HepG2 (cell line): ENCODE measurements at regions not wholly inside any gene's neighbourhood (a gene's known extent, or its start where the extent isn't known, plus 50 kb on each side); places are given as distances from the start of the nearest gene placed in this dataset.

ENCODE experiments used
- ATAC-seq: fragments of 200-7000 bp; cut with Tn5 transposase; 3 replicates; pipeline ENCODE4 v1.9.1; 2020; ENCODE audit warnings: mild to moderate bottlenecking, moderate library complexity
- BruUV-seq: library from RNA; stranded (reverse); fragments of 400-500 nt; replicated peaks from 2 replicates; lab custom pipeline; 2021; lab: Mats Ljungman, UMichigan
- CTCF ChIA-PET: fragments of 300-600 bp; formaldehyde crosslinking; extraction: SDS; loops from one replicate; lab custom pipeline; 2021; ENCODE audit warnings: low total read pairs, inconsistent platforms, low intra/inter-chr PET ratio; lab: Yijun Ruan, JAX
- POLR2A ChIA-PET: fragments of 350-600 bp; sonication (Branson Sonifier 250); formaldehyde crosslinking; loops from one replicate; lab custom pipeline; 2020; ENCODE audit warnings: antibody characterized with exemption, inconsistent platforms; lab: Yijun Ruan, JAX
- DNase-seq: peaks from one replicate; pipeline ENCODE4 v3.0.0-alpha.2; 2015; ENCODE audit warnings: low spot score
- FAIRE-seq: peaks from 3 replicates; lab custom pipeline; 2011; peaks lifted over from hg19 to GRCh38; lab: Jason Lieb, UNC
- H2AFZ ChIP-seq: one replicate; pipeline ENCODE4 v1.6.1; 2011; ENCODE audit warnings: low read length, inconsistent platforms
- H3K27ac ChIP-seq: fragments of 300-600 bp; 3 replicates; pipeline ENCODE4 v1.8.0; 2011; ENCODE audit warnings: mixed run types, mild to moderate bottlenecking, mixed read lengths, low read length, inconsistent platforms; ENCODE audit not compliant: insufficient read depth; ENCODE audit errors: extremely low read length
- H3K27me3 ChIP-seq, 2 experiments: fragments of 200-600 bp in 1 of 2; 2 replicates in 1 of 2; 3 replicates in 1 of 2; pipeline versions ENCODE4 v1.6.0 to v1.8.0; 2011; ENCODE audit warnings: low read length in 2 of 2, mild to moderate bottlenecking in 2 of 2, moderate library complexity in 2 of 2, inconsistent platforms in 1 of 2; ENCODE audit not compliant: insufficient read depth in 2 of 2, control insufficient read depth in 1 of 2
- H3K36me3 ChIP-seq, 2 experiments: fragments of 200-600 bp in 1 of 2; replicated peaks in 1 of 2; 2 replicates in 1 of 2; 3 replicates in 1 of 2; pipeline versions ENCODE4 v1.5.1 to v1.8.0; 2011; ENCODE audit warnings: low read length in 2 of 2, inconsistent platforms in 1 of 2; ENCODE audit not compliant: insufficient read depth in 2 of 2, control insufficient read depth in 1 of 2
- H3K4me1 ChIP-seq: 2 replicates; pipeline ENCODE4 v1.5.1; 2012; ENCODE audit warnings: low read length, inconsistent platforms; ENCODE audit not compliant: insufficient read depth
- H3K4me2 ChIP-seq: 2 replicates; pipeline ENCODE4 v1.6.0; 2011; ENCODE audit warnings: low read depth, low read length, inconsistent platforms
- H3K4me3 ChIP-seq, 3 experiments: fragments of 200-600 bp in 1 of 3; sonication (generic), shearing (Covaris generic) in 1 of 3; replicated peaks in 1 of 3; 2 replicates each; pipeline ENCODE4 v1.5.1; 2011 to 2016; ENCODE audit warnings: low read length in 3 of 3, inconsistent platforms in 2 of 3, low read depth in 2 of 3, mild to moderate bottlenecking in 2 of 3, control low read depth in 1 of 3, mixed read lengths in 1 of 3; ENCODE audit not compliant: insufficient read depth in 1 of 3
- H3K79me2 ChIP-seq: one replicate; pipeline ENCODE4 v1.6.1; 2011; ENCODE audit warnings: low read length, inconsistent platforms; ENCODE audit not compliant: insufficient read depth
- H3K9ac ChIP-seq: 2 replicates; pipeline ENCODE4 v1.6.0; 2011; ENCODE audit warnings: mild to moderate bottlenecking, low read depth, low read length, inconsistent platforms; ENCODE audit not compliant: insufficient read depth
- H3K9me3 ChIP-seq: 2 replicates; pipeline ENCODE4 v1.5.1; 2012; ENCODE audit warnings: mild to moderate bottlenecking, low read length
- H4K20me1 ChIP-seq: 2 replicates; pipeline ENCODE4 v1.6.0; 2011; ENCODE audit warnings: inconsistent platforms, mild to moderate bottlenecking, low read length, moderate library complexity; ENCODE audit not compliant: insufficient read depth
- MAFK ChIP-seq, 2 experiments: IDR thresholded peaks in 1 of 2; conservative IDR thresholded peaks in 1 of 2; 2 replicates each; pipeline ENCODE4 v1.6.1; 2011; ENCODE audit warnings: improper control_type of control experiment in 2 of 2, low read length in 2 of 2
- SMARCC2 ChIP-seq: fragments of 450-650 bp; IDR thresholded peaks from 2 replicates; pipeline ENCODE4 v1.6.1; 2017; ENCODE audit warnings: antibody characterized with exemption, mild to moderate bottlenecking
- WGBS: methylation state at CpG from one replicate; pipeline ENCODE4 v1.1.6; 2017; ENCODE audit warnings: low lambda C conversion rate; 5-methylcytosine and 5-hydroxymethylcytosine counted together
- in situ Hi-C: cut with HindIII; loops from 2 replicates; pipeline ENCODE4 v1.10.0; 2017; ENCODE audit warnings: low pct_unique_long_range_greater_than_20kb; ENCODE audit not compliant: extremely low pct_ligation_motif_present
- intact Hi-C: fragments of 100-400 bp; cut with micrococcal nuclease; formaldehyde crosslinking; loops from one replicate; pipeline ENCODE4 v1.10.0; 2022; ENCODE audit not compliant: unreplicated experiment
- TF ChIP-seq, protein P1 (sequence below): sonication (generic); formaldehyde crosslinking; IDR thresholded peaks from 2 replicates; pipeline ENCODE4 v1.5.1; 2020; ENCODE audit warnings: mild to moderate bottlenecking, missing genetic modification reagents
- TF ChIP-seq, protein P2 (sequence below): sonication (generic); formaldehyde crosslinking; IDR thresholded peaks from 2 replicates; pipeline ENCODE4 v1.8.0; 2022; ENCODE audit warnings: mild to moderate bottlenecking, missing genetic modification reagents, borderline replicate concordance
- TF ChIP-seq, protein P3 (sequence below): sonication (generic); formaldehyde crosslinking; IDR thresholded peaks from 2 replicates; pipeline ENCODE4 v1.4.0; 2020; ENCODE audit warnings: missing genetic modification reagents, mild to moderate bottlenecking, borderline replicate concordance
- TF ChIP-seq, protein P4 (sequence below): sonication (generic); formaldehyde crosslinking; IDR thresholded peaks from 2 replicates; pipeline ENCODE4 v1.5.0; 2020; ENCODE audit warnings: mild to moderate bottlenecking, missing genetic modification reagents, borderline replicate concordance

DNA sequence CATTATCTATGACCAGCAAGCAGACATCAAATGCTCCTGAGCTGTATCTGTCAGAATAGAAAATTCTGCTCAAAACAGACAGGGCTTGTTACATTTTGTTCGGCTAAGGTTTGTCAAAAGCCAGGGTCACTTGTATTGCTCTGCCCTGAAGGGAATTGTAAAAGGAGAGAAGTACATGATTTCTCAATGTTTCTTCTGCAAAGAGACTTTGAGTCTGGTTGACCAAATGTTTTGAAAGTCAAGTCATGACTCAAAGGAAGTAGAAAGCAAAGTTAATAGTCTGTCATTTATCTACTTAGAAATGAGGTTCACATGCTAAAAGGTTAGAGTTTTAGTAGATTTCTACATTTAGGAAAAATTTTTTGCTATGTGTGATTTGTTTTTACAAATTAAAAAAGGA lies 1624.1 kb upstream of the ZEB2 start (continued):
- TF ChIP-seq, protein P1, sequence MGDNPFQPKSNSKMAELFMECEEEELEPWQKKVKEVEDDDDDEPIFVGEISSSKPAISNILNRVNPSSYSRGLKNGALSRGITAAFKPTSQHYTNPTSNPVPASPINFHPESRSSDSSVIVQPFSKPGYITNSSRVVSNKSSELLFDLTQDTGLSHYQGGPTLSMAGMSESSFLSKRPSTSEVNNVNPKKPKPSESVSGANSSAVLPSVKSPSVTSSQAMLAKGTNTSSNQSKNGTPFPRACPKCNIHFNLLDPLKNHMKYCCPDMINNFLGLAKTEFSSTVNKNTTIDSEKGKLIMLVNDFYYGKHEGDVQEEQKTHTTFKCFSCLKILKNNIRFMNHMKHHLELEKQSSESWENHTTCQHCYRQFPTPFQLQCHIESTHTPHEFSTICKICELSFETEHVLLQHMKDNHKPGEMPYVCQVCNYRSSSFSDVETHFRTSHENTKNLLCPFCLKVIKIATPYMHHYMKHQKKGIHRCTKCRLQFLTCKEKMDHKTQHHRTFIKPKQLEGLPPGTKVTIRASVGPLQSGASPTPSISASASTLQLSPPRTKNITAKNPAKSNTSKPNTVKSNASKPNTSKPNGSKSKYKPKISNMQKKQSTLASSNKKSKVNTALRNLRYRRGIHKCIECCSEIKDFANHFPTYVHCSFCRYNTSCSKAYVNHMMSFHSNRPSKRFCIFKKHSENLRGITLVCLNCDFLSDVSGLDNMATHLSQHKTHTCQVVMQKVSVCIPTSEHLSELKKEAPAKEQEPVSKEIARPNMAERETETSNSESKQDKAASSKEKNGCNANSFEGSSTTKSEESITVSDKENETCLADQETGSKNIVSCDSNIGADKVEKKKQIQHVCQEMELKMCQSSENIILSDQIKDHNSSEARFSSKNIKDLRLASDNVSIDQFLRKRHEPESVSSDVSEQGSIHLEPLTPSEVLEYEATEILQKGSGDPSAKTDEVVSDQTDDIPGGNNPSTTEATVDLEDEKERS (CRISPR knock-in tag), result no peak
- TF ChIP-seq, protein P2, sequence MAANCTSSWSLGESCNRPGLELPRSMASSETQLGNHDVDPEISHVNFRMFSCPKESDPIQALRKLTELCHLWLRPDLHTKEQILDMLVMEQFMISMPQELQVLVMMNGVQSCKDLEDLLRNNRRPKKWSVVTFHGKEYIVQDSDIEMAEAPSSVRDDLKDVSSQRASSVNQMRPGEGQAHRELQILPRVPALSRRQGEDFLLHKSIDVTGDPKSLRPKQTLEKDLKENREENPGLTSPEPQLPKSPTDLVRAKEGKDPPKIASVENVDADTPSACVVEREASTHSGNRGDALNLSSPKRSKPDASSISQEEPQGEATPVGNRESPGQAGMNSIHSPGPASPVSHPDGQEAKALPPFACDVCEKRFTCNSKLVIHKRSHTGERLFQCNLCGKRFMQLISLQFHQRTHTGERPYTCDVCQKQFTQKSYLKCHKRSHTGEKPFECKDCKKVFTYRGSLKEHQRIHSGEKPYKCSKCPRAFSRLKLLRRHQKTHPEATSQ (CRISPR knock-in tag), result no peak
- TF ChIP-seq SMARCC2, result no peak
- TF ChIP-seq, all 625 proteins: peak for 0

DNA sequence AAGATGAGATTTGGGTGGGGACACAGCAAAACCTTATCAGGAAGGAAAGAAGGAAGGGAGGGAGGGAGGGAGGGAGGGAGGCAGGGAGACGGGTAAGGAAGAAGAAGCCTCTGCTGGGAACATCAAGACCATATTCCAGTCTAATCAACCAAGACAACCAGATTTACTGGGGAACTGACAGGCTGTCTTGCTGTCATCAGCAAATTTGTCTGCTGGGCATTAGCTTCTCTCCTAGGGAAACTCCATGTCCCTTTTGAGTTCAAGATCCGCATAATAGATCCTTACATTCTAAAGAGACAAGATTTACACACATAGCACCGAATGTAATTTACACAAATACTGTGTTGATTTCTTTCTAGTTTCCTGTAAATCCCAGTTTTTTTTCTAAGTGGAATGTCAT lies 1618.9 kb upstream of the ZEB2 start:
- H3K36me3 ChIP-seq, result no peaks in the 10 kb centered on the region
- no peaks in the 10 kb centered on the region for H3K79me2 ChIP-seq
- intact Hi-C loops (no loop called here), in situ Hi-C loops (no loop called here)
- H3K4me2 ChIP-seq, result no peak overlapping the region
- DNase-seq (no peak), FAIRE-seq (no peak), ATAC-seq (no peak)
- H3K4me1 ChIP-seq, result no peaks in the 10 kb centered on the region
- 28% methylated on average over 3 of the region's 3 CpGs for WGBS
- CTCF ChIA-PET, result no interaction called here
- no peaks in the 10 kb centered on the region for H3K9me3 ChIP-seq
- POLR2A ChIA-PET, result no interaction called here
- H3K9ac ChIP-seq, result no peak overlapping the region
- no peak overlapping the region for H2AFZ ChIP-seq
- H3K27me3 ChIP-seq, result no peaks in the 10 kb centered on the region
- no peaks in the 10 kb centered on the region for H4K20me1 ChIP-seq
- no peak overlapping the region for H3K4me3 ChIP-seq
- no peak overlapping the region for H3K27ac ChIP-seq
- BruUV-seq, result no TSS peak
- TF ChIP-seq, protein P3, sequence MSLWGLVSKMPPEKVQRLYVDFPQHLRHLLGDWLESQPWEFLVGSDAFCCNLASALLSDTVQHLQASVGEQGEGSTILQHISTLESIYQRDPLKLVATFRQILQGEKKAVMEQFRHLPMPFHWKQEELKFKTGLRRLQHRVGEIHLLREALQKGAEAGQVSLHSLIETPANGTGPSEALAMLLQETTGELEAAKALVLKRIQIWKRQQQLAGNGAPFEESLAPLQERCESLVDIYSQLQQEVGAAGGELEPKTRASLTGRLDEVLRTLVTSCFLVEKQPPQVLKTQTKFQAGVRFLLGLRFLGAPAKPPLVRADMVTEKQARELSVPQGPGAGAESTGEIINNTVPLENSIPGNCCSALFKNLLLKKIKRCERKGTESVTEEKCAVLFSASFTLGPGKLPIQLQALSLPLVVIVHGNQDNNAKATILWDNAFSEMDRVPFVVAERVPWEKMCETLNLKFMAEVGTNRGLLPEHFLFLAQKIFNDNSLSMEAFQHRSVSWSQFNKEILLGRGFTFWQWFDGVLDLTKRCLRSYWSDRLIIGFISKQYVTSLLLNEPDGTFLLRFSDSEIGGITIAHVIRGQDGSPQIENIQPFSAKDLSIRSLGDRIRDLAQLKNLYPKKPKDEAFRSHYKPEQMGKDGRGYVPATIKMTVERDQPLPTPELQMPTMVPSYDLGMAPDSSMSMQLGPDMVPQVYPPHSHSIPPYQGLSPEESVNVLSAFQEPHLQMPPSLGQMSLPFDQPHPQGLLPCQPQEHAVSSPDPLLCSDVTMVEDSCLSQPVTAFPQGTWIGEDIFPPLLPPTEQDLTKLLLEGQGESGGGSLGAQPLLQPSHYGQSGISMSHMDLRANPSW (CRISPR knock-in tag), result no peak
- TF ChIP-seq, protein P4, sequence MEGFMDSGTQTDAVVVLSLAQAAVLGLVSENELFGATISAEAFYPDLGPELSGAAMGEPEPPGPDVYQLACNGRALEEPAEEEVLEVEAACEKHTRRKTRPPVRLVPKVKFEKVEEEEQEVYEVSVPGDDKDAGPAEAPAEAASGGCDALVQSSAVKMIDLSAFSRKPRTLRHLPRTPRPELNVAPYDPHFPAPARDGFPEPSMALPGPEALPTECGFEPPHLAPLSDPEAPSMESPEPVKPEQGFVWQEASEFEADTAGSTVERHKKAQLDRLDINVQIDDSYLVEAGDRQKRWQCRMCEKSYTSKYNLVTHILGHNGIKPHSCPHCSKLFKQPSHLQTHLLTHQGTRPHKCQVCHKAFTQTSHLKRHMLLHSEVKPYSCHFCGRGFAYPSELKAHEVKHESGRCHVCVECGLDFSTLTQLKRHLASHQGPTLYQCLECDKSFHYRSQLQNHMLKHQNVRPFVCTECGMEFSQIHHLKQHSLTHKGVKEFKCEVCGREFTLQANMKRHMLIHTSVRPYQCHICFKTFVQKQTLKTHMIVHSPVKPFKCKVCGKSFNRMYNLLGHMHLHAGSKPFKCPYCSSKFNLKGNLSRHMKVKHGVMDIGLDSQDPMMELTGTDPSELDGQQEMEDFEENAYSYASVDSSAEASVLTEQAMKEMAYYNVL, result no peak
- peak; percentile 60 to 72 for TF ChIP-seq MAFK (conservative IDR thresholded peaks at IDR 0.05 in 1 of 2, IDR thresholded peaks at IDR 0.05 in 1 of 2; ENCODE audit: low read length in 2 of 2)
